Esophagus mucosa (tissue), 1 donor: ENCODE measurements at regions not wholly inside any gene's neighbourhood (a gene's known extent, or its start where the extent isn't known, plus 50 kb on each side); places are given as distances from the start of the nearest gene placed in this dataset.

Experiments
- ATAC-seq: fragments of 200-7000 bp; cut with Tn5 transposase; one replicate; pipeline ENCODE4 v1.9.1; 2020
- donor health status: DM: yes; HTN: yes; CAD: no.

- ATAC-seq, result no peak
Measured at GRCh38 chrX:51954592-51954991, 61.2 kb downstream of the MAGED1 start.

GRCh38 chrX:51955200-51955599, 61.8 kb downstream of the MAGED1 start:
- peak; percentile 69 for ATAC-seq

GRCh38 chrX:51956441-51956840, 63.0 kb downstream of the MAGED1 start:
- no peak for ATAC-seq

- ATAC-seq, result no peak
Measured at GRCh38 chrX:51975360-51975759, 81.9 kb downstream of the MAGED1 start.

DNA sequence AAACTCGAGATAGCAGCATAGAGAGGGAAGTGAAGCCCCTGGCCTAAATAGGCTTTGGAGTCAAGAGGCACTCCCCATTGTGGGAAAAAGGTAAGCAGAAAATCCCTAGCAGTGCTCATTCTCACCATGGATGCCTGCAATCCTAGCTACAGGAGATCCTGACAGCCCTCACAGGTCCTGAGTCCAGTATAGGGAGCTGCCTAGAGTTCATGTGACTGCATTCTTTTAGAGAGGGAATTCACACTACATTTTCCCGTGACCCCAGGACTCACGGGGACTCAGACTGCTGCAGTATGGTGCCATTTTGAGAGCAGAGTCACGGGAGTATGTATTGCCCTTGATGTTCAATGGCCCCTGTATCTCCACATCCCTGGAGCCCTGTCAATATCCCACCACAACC, 82.4 kb downstream of the MAGED1 start:
- no peak for ATAC-seq

GRCh38 chrX:51976503-51976902, 83.1 kb downstream of the MAGED1 start:
- ATAC-seq, result no peak
